GM21381 (cell line): ENCODE measurements at regions not wholly inside any gene's neighbourhood (a gene's known extent, or its start where the extent isn't known, plus 50 kb on each side); places are given as distances from the start of the nearest gene placed in this dataset.
"Not testable (repeated sequence)": the region's sequence is repeated elsewhere in the genome, so short reads cannot be mapped to it uniquely, and the experiment has no call there.

Experiments
- ATAC-seq: cut with Tn5 transposase; IDR thresholded peaks from one replicate; pipeline ENCODE4 v1.9.1; 2021; ENCODE audit warnings: mild to moderate bottlenecking, moderate library complexity; ENCODE audit not compliant: unreplicated experiment

DNA sequence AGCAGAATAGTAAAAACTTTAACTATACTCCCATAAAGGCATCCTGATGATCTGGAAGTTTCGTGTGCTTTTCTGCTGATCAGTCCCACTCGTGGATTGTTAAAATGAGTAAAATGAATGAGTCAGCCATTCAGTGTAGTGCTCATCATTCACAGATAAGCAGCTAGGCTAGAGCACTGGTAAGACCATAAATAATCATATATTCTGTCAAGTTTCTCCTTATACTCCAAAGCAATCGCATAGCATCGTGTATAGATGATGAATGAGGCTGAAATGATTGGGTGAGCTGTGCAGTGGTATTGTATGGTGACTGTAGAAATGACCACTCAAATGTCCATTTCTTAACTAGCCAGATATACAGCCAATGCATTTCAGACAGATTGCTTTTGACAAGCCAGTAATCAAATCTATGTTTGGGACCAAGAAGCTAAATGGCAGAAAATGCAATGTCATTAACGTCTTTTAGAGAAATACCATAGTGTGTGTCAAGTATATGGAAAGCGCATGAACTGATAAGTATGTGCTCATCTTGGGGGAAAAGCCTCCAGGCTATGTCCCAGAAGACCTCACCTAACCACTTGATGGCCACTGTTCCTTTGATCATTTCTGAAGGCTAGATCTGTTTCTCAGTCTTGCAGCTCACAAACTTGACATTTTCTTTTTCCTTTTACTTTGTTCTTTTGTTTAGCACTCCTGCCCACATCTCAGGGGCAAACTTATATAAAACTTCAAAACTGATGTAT, 227.2 kb upstream of the FAM3C start:
- ATAC-seq: no peak

DNA sequence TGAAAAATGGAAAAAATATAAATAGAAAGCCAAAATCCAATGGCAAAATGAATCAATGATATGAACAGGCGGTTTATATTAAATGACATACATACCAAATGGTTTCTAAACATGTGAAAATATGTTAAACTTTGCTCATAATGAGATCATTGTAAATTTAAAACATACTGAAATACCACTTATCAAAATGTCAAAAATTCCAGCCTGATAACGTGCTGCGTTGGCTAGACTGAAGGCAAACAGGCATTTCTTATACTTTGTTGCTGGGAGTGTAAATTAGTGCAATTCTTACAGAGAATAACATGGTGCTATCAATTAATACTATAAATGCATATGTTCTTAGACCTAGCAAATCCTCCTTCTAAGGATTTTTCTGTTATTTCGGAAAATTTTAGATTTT, 225.8 kb upstream of the FAM3C start:
- ATAC-seq: no peak

DNA sequence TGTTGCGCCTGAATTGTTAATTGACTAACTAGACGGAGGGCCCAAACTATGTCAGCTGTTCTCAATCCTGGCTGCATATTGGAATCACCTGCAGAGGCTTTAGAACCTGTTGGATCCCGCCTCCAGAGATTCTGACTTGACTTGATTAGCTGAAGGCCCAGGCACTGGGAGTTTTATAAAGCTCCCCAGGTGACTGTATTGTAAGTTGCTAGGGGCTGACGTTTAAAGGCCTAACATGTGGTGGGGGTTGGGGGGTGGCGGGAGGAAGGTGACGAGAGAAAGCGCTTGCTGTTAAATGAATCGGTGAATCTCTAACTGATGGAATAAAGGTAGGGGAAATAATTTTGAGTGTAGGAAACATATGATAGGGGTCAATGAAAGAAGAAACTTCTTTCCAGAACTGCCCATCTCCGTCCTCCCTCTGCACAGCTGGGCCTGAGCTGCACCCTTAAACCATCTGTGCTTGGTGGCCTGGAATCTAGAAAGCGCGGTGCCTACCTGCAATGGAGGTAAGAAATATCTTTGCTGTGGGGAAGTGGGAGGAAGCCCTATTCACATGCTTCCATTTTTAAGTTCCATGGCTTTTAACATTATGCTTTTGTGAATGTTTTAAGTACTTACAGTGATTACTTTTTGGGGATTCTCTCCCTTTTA, 225.0 kb upstream of the FAM3C start:
- no peak for ATAC-seq

GRCh38 chr7:121620206-121620605, 224.1 kb upstream of the FAM3C start:
- ATAC-seq: no peak

GRCh38 chr7:121618182-121618581, 222.1 kb upstream of the FAM3C start:
- no peak for ATAC-seq

- ATAC-seq: no peak
These were observed 214.1 kb upstream of the FAM3C start for GRCh38 chr7:121610243-121610642.

- no peak for ATAC-seq
These were observed 213.1 kb upstream of the FAM3C start for GRCh38 chr7:121609208-121609607.

- no peak for ATAC-seq
These were observed 212.7 kb upstream of the FAM3C start for GRCh38 chr7:121608785-121609184.

DNA sequence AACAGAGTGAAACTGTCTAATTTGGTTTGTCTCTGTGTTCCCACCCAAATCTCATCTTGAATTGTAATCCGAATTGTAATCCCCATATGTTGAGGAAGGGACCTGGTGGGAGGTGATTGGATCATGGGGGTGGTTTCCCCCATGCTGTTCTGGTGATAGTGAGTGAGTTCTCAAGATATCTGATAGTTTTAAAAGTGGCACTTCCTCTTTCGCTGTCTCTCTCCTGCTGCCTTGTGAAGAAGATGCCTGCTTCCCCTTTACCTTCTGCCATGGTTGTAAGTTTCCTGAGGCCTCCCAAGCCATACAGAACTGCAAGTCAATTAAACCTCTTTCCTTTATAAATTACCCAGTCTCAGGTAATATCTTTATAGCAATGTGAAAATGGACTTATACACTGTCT, 212.1 kb upstream of the FAM3C start:
- not testable (repeated sequence) for ATAC-seq

- ATAC-seq: no peak
These were observed 209.2 kb upstream of the FAM3C start for GRCh38 chr7:121605317-121605680.

- no peak for ATAC-seq
These were observed 208.7 kb upstream of the FAM3C start for GRCh38 chr7:121604627-121605316.

DNA sequence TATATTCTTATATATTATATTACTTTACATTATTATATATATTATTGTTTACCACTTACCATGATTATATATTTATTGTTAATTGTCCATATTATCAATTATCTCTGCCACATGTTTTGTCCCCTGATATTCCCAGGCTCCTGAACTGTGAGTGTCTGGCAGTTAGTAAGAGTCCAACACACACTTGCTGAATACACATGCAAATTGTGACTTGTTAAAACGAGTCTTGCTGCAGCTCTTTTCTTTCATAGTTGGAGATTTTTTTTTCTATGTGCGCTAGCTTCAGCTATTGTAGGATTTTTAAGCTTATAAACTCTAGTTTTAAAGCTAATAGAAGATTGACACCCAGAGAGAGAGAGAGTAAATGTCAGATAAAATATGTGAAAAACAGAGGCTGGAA, 207.8 kb upstream of the FAM3C start:
- no peak for ATAC-seq

DNA sequence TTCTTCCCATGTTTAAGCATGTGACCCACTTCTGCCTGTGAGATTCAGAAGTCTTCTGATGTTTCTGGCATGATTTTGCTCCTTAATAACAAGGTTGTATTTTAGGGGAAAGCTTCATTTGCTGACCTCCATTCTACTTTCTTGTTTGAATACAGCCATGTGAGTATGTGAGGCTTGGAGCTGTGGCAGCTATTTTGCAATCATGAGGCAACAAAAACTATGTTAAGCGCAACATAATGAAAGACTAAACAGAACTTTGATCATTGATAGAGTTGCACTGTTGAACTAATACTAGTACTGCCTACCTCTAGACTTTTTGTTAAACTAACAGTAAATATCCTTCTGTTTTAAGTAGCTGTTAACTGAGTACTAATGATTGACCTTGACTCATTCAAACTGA, 203.8 kb upstream of the FAM3C start:
- ATAC-seq: no peak

GRCh38 chr7:121595758-121596696, 199.9 kb upstream of the FAM3C start:
- ATAC-seq: no peak

- no peak for ATAC-seq
These were observed 195.8 kb upstream of the FAM3C start for GRCh38 chr7:121591926-121592325.

DNA sequence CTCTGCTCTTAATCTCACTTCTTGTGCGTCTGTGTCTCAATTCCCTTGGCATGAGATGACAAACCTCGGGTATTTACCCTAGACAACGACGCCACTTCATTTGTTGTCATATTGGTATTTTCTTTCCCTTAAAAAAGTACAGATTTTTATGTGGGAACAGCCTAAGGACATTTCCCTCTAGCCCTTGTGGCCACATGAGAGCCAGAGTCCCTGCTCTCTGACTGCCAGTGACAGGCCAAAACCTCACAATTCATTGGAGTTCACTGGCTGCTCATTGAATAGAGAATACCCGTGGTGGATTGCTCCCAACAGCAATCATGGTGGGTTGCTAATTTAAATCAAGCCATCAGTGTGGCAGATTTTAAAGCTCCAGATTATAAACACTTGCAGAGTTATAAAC, 191.3 kb upstream of the FAM3C start:
- no peak for ATAC-seq

DNA sequence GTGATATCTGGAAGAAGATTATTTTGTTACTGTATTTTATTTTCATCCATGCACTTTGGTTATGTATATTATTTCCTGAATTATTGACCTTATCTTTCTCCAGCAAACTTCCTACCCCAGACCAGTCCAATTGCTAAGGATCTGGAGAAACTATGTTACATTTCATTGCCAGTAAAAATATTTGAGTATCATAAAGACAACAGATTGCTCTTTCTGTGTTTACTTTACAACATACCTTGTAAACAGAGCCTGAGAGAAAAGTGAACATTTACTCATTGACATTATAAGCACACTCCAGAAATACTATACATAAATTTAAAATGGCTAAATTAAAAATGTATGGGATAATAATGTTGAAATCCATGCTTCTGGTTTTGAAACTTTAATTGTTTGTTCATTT, 186.2 kb upstream of the FAM3C start:
- no peak for ATAC-seq

- ATAC-seq: no peak
These were observed 183.5 kb upstream of the FAM3C start for GRCh38 chr7:121579639-121580038.

DNA sequence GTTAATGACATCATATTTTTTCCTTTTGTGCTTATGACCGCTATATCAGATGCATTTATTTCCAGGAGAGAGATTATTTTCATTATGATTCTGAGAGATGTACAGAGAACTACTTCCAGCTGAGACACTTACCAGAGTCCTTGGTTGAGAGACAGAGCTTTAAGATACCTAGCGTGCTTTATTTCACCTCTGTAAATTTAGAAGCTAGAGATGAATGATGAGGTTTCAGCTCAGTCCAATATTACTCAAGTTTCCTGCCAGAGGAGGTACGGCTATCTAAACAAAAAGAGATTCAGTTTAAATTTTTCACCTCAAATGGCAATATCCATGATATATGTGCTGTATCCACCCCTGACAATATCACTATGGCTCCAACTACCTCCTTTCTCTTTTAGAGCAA, 182.6 kb upstream of the FAM3C start:
- ATAC-seq: no peak

- no peak for ATAC-seq
These were observed 180.2 kb upstream of the FAM3C start for GRCh38 chr7:121576148-121576917.
